HEK293 (cell line): ENCODE measurements at regions not wholly inside any gene's neighbourhood (a gene's known extent, or its start where the extent isn't known, plus 50 kb on each side); places are given as distances from the start of the nearest gene placed in this dataset.

Source experiments
- CTCF ChIA-PET: fragments of 350-600 bp; formaldehyde crosslinking; extraction: SDS; loops from one replicate; lab custom pipeline; 2021; ENCODE audit warnings: antibody characterized with exemption; lab: Yijun Ruan, JAX
- POLR2A ChIA-PET: fragments of 300-600 bp; formaldehyde crosslinking; extraction: SDS; loops from one replicate; lab custom pipeline; 2020; ENCODE audit warnings: antibody characterized with exemption, inconsistent platforms; lab: Yijun Ruan, JAX
- H3K27ac ChIP-seq: fragments of 200-500 bp; sonication (Bioruptor generic); 2 replicates; pipeline ENCODE4 v1.5.1; 2014; ENCODE audit warnings: low read depth, low read length, control low read depth, inconsistent platforms; ENCODE audit errors: extremely low read depth
- H3K36me3 ChIP-seq, 2 experiments: fragments of 200-500 bp in 1 of 2; sonication (Bioruptor generic) in 1 of 2; 1 replicate in 1 of 2; 2 replicates in 1 of 2; pipeline ENCODE4 v1.5.1; 2014 to 2017; ENCODE audit warnings: inconsistent platforms in 2 of 2, low read length in 2 of 2; ENCODE audit not compliant: control insufficient read depth in 2 of 2, insufficient read depth in 1 of 2
- H3K4me1 ChIP-seq: fragments of 200-500 bp; sonication (Bioruptor generic); 2 replicates; pipeline ENCODE4 v1.5.1; 2014; ENCODE audit warnings: mild to moderate bottlenecking, low read length, inconsistent platforms; ENCODE audit not compliant: control insufficient read depth, insufficient read depth
- H3K4me3 ChIP-seq: 2 replicates; pipeline ENCODE4 v1.5.1; 2011; ENCODE audit warnings: low read depth, mild to moderate bottlenecking, control low read depth, low read length, moderate library complexity
- H3K9me3 ChIP-seq: fragments of 200-500 bp; sonication (Bioruptor generic); 2 replicates; pipeline ENCODE4 v1.5.1; 2014; ENCODE audit warnings: low read depth, low read length, inconsistent platforms; ENCODE audit not compliant: control insufficient read depth, insufficient read depth
- BCL11A ChIP-seq: fragments of 450-650 bp; formaldehyde crosslinking; IDR thresholded peaks from 2 replicates; pipeline ENCODE4 v1.5.1; 2016; ENCODE audit warnings: low read depth, missing biosample characterization, missing genetic modification characterization
- EGR2 ChIP-seq: fragments of 450-650 bp; formaldehyde crosslinking; IDR thresholded peaks from 2 replicates; pipeline ENCODE4 v1.5.1; 2016; ENCODE audit warnings: low read depth, missing biosample characterization, missing genetic modification characterization
- GLI2 ChIP-seq: fragments of 450-650 bp; formaldehyde crosslinking; IDR thresholded peaks from 2 replicates; pipeline ENCODE4; 2017; ENCODE audit warnings: missing biosample characterization, missing genetic modification characterization, low read depth, borderline replicate concordance
- KLF8 ChIP-seq: fragments of 450-650 bp; formaldehyde crosslinking; IDR thresholded peaks from 2 replicates; pipeline ENCODE4 v1.5.1; 2016; ENCODE audit warnings: missing biosample characterization, missing genetic modification characterization
- KLF9 ChIP-seq: fragments of 450-650 bp; formaldehyde crosslinking; IDR thresholded peaks from 2 replicates; pipeline ENCODE4 v1.5.1; 2016; ENCODE audit warnings: missing biosample characterization, missing genetic modification characterization, low read depth
- SETDB1 ChIP-seq: IDR thresholded peaks from one replicate; pipeline ENCODE4 v1.6.1; 2017; ENCODE audit warnings: mild to moderate bottlenecking, low read length, moderate library complexity, mixed read lengths; ENCODE audit not compliant: insufficient read length
- SP3 ChIP-seq: fragments of 450-650 bp; formaldehyde crosslinking; IDR thresholded peaks from 2 replicates; pipeline ENCODE4 v1.5.1; 2016; ENCODE audit warnings: missing biosample characterization, missing genetic modification characterization
- TCF7L2 ChIP-seq: IDR thresholded peaks from 2 replicates; pipeline ENCODE4 v1.6.1; 2011; ENCODE audit warnings: low read depth, mild to moderate bottlenecking, inconsistent platforms, low read length, moderate library complexity, borderline replicate concordance
- YY1 ChIP-seq: fragments of 450-650 bp; formaldehyde crosslinking; IDR thresholded peaks from 2 replicates; pipeline ENCODE4 v1.5.1; 2018; ENCODE audit warnings: missing biosample characterization, missing genetic modification characterization
- ZBTB49 ChIP-seq: fragments of 450-650 bp; formaldehyde crosslinking; IDR thresholded peaks from 2 replicates; pipeline ENCODE4 v1.5.1; 2016; ENCODE audit warnings: missing biosample characterization, missing genetic modification characterization, low read depth
- ZNF114 ChIP-seq: fragments of 450-650 bp; formaldehyde crosslinking; IDR thresholded peaks from 2 replicates; pipeline ENCODE4 v1.5.0; 2017; ENCODE audit warnings: missing biosample characterization, missing genetic modification characterization
- ZNF133 ChIP-seq: fragments of 450-650 bp; formaldehyde crosslinking; IDR thresholded peaks from 2 replicates; pipeline ENCODE4 v1.5.1; 2016; ENCODE audit warnings: missing biosample characterization, missing genetic modification characterization
- ZNF175 ChIP-seq: fragments of 450-650 bp; formaldehyde crosslinking; IDR thresholded peaks from 2 replicates; pipeline ENCODE4 v1.5.1; 2016; ENCODE audit warnings: missing biosample characterization, missing genetic modification characterization
- ZNF2 ChIP-seq: fragments of 450-650 bp; formaldehyde crosslinking; IDR thresholded peaks from 2 replicates; pipeline ENCODE4 v1.5.1; 2016; ENCODE audit warnings: missing biosample characterization, missing genetic modification characterization
- ZNF423 ChIP-seq: fragments of 450-650 bp; formaldehyde crosslinking; IDR thresholded peaks from 2 replicates; pipeline ENCODE4 v1.5.1; 2016; ENCODE audit warnings: missing biosample characterization, missing genetic modification characterization
- ZNF488 ChIP-seq: fragments of 450-650 bp; formaldehyde crosslinking; IDR thresholded peaks from 2 replicates; pipeline ENCODE4 v1.5.1; 2016; ENCODE audit warnings: missing biosample characterization, missing genetic modification characterization
- ZNF501 ChIP-seq: fragments of 450-650 bp; formaldehyde crosslinking; IDR thresholded peaks from 2 replicates; pipeline ENCODE4 v1.5.1; 2016; ENCODE audit warnings: missing biosample characterization, missing genetic modification characterization
- ZNF521 ChIP-seq: fragments of 450-650 bp; formaldehyde crosslinking; IDR thresholded peaks from 2 replicates; pipeline ENCODE4 v1.5.1; 2017; ENCODE audit warnings: missing biosample characterization, mild to moderate bottlenecking, missing genetic modification characterization
- ZNF555 ChIP-seq: fragments of 450-650 bp; formaldehyde crosslinking; conservative IDR thresholded peaks from 2 replicates; pipeline ENCODE4 v1.5.1; 2017; ENCODE audit warnings: missing biosample characterization, mild to moderate bottlenecking, missing genetic modification characterization, inconsistent platforms
- ZNF660 ChIP-seq: fragments of 450-650 bp; IDR thresholded peaks from 2 replicates; pipeline ENCODE4 v1.5.1; 2018; ENCODE audit warnings: missing biosample characterization, mild to moderate bottlenecking, missing genetic modification characterization
- ZNF670 ChIP-seq: fragments of 450-650 bp; formaldehyde crosslinking; IDR thresholded peaks from 2 replicates; pipeline ENCODE4 v1.5.1; 2016; ENCODE audit warnings: missing biosample characterization, missing genetic modification characterization, low read depth
- ZNF707 ChIP-seq: fragments of 450-650 bp; formaldehyde crosslinking; IDR thresholded peaks from 2 replicates; pipeline ENCODE4 v1.5.1; 2016; ENCODE audit warnings: missing biosample characterization, missing genetic modification characterization
- ZNF768 ChIP-seq: fragments of 450-650 bp; formaldehyde crosslinking; IDR thresholded peaks from 2 replicates; pipeline ENCODE4 v1.5.1; 2018; ENCODE audit warnings: missing biosample characterization, mild to moderate bottlenecking, missing genetic modification characterization
- TF ChIP-seq, protein P1 (sequence below): fragments of 450-650 bp; formaldehyde crosslinking; IDR thresholded peaks from 2 replicates; pipeline ENCODE4 v1.5.1; 2016; ENCODE audit warnings: missing biosample characterization, missing genetic modification characterization
- TF ChIP-seq, protein P2 (sequence below): fragments of 450-650 bp; formaldehyde crosslinking; IDR thresholded peaks from 2 replicates; pipeline ENCODE4 v1.5.1; 2016; ENCODE audit warnings: missing biosample characterization, missing genetic modification characterization
- TF ChIP-seq, protein P3 (sequence below): fragments of 450-650 bp; formaldehyde crosslinking; IDR thresholded peaks from 2 replicates; pipeline ENCODE4 v1.5.1; 2016; ENCODE audit warnings: missing biosample characterization, missing genetic modification characterization

GRCh38 chr7:26603631-26604030, 260.8 kb downstream of the SKAP2 start (continued):
- TF ChIP-seq ZNF660 (tag by site-specific recombination) (0 out of 2 replicates have a peak, but pooled peaks have one; percentile 15), ZNF555 (no peak), ZBTB49 (tag by site-specific recombination) (no peak), ZNF175 (tag by site-specific recombination) (no peak), KLF9 (tag by site-specific recombination) (no peak)
- TF ChIP-seq, protein P1, sequence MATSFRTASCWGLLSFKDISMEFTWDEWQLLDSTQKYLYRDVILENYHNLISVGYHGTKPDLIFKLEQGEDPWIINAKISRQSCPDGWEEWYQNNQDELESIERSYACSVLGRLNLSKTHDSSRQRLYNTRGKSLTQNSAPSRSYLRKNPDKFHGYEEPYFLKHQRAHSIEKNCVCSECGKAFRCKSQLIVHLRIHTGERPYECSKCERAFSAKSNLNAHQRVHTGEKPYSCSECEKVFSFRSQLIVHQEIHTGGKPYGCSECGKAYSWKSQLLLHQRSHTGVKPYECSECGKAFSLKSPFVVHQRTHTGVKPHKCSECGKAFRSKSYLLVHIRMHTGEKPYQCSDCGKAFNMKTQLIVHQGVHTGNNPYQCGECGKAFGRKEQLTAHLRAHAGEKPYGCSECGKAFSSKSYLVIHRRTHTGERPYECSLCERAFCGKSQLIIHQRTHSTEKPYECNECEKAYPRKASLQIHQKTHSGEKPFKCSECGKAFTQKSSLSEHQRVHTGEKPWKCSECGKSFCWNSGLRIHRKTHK (tag by site-specific recombination): no peak
- TF ChIP-seq, protein P2, sequence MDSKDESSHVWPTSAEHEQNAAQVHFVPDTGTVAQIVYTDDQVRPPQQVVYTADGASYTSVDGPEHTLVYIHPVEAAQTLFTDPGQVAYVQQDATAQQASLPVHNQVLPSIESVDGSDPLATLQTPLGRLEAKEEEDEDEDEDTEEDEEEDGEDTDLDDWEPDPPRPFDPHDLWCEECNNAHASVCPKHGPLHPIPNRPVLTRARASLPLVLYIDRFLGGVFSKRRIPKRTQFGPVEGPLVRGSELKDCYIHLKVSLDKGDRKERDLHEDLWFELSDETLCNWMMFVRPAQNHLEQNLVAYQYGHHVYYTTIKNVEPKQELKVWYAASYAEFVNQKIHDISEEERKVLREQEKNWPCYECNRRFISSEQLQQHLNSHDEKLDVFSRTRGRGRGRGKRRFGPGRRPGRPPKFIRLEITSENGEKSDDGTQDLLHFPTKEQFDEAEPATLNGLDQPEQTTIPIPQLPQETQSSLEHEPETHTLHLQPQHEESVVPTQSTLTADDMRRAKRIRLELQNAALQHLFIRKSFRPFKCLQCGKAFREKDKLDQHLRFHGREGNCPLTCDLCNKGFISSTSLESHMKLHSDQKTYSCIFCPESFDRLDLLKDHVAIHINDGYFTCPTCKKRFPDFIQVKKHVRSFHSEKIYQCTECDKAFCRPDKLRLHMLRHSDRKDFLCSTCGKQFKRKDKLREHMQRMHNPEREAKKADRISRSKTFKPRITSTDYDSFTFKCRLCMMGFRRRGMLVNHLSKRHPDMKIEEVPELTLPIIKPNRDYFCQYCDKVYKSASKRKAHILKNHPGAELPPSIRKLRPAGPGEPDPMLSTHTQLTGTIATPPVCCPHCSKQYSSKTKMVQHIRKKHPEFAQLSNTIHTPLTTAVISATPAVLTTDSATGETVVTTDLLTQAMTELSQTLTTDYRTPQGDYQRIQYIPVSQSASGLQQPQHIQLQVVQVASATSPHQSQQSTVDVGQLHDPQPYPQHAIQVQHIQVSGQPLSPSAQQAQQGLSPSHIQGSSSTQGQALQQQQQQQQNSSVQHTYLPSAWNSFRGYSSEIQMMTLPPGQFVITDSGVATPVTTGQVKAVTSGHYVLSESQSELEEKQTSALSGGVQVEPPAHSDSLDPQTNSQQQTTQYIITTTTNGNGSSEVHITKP (tag by site-specific recombination): 0 out of 2 replicates have a peak, but pooled peaks have one; percentile 10
- TF ChIP-seq, all 188 proteins: peak for 7

DNA sequence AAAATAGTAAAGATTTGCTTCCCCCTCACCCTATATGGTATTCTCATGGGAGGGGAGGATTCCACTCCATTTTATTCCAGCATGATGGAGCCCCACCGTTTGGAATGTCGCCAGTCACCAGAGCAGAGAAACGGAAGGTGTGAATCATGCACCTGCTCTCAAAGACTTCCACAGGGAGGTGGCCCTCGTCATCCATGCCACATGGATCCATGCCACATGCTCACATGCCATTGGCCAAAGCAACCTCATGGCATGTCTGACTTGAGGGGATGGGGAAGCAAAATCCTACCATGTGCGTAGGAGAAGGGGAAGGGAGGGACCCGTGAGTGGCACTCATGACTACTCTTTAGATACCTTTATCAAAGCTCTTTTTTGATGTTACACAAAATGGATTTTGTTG, 256.0 kb downstream of the SKAP2 start:
- no peaks in the 10 kb centered on the region for H3K36me3 ChIP-seq
- no peak for TF ChIP-seq ZNF133
- no peak for TF ChIP-seq ZNF114 (tag by site-specific recombination)
- TF ChIP-seq YY1: no peak
- no peak for TF ChIP-seq SP3 (tag by site-specific recombination)
- TF ChIP-seq SETDB1: no peak
- TF ChIP-seq BCL11A (tag by site-specific recombination): no peak
- no peak for TF ChIP-seq KLF8 (tag by site-specific recombination)
- TF ChIP-seq, protein P3, sequence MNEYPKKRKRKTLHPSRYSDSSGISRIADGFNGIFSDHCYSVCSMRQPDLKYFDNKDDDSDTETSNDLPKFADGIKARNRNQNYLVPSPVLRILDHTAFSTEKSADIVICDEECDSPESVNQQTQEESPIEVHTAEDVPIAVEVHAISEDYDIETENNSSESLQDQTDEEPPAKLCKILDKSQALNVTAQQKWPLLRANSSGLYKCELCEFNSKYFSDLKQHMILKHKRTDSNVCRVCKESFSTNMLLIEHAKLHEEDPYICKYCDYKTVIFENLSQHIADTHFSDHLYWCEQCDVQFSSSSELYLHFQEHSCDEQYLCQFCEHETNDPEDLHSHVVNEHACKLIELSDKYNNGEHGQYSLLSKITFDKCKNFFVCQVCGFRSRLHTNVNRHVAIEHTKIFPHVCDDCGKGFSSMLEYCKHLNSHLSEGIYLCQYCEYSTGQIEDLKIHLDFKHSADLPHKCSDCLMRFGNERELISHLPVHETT (tag by site-specific recombination): no peak
- no peak for TF ChIP-seq ZNF768 (tag by site-specific recombination)
- TF ChIP-seq EGR2 (tag by site-specific recombination): no peak
- no peak for TF ChIP-seq ZNF2 (tag by site-specific recombination)
- no peak for TF ChIP-seq ZNF521 (tag by site-specific recombination)
- TF ChIP-seq TCF7L2: no peak
- TF ChIP-seq ZNF670 (tag by site-specific recombination): no peak
- TF ChIP-seq ZNF423 (tag by site-specific recombination): no peak
- TF ChIP-seq ZNF488: no peak
- no peak for TF ChIP-seq GLI2 (tag by site-specific recombination)
- TF ChIP-seq ZNF707 (tag by site-specific recombination): no peak
- no peak for TF ChIP-seq ZNF501
- H3K9me3 ChIP-seq: no peaks in the 10 kb centered on the region
- H3K4me1 ChIP-seq: no peaks in the 10 kb centered on the region
- H3K4me3 ChIP-seq: no peak overlapping the region
- POLR2A ChIA-PET: no interaction called here
- no peak overlapping the region for H3K27ac ChIP-seq
- CTCF ChIA-PET: no interaction called here
